ENCODE measurements at regions not wholly inside any gene's neighbourhood (a gene's known extent, or its start where the extent isn't known, plus 50 kb on each side); places are given as distances from the start of the nearest gene placed in this dataset.

- H3K27ac Mint-ChIP-seq = no peak overlapping the region
- H3K4me3 Mint-ChIP-seq = no peak overlapping the region
- H3K36me3 Mint-ChIP-seq = no peaks in the 10 kb centered on the region
- no peaks in the 10 kb centered on the region for H3K4me1 Mint-ChIP-seq
- no peaks in the 10 kb centered on the region for H3K27me3 Mint-ChIP-seq (ENCODE audit: low read depth)
- DNase-seq (ENCODE audit: low spot score in 2 of 2, unreplicated experiment in 2 of 2) = no peak
- H3K9me3 Mint-ChIP-seq = no peaks in the 10 kb centered on the region
- TF ChIP-seq, protein P1, sequence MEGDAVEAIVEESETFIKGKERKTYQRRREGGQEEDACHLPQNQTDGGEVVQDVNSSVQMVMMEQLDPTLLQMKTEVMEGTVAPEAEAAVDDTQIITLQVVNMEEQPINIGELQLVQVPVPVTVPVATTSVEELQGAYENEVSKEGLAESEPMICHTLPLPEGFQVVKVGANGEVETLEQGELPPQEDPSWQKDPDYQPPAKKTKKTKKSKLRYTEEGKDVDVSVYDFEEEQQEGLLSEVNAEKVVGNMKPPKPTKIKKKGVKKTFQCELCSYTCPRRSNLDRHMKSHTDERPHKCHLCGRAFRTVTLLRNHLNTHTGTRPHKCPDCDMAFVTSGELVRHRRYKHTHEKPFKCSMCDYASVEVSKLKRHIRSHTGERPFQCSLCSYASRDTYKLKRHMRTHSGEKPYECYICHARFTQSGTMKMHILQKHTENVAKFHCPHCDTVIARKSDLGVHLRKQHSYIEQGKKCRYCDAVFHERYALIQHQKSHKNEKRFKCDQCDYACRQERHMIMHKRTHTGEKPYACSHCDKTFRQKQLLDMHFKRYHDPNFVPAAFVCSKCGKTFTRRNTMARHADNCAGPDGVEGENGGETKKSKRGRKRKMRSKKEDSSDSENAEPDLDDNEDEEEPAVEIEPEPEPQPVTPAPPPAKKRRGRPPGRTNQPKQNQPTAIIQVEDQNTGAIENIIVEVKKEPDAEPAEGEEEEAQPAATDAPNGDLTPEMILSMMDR (IDR thresholded peaks at IDR 0.05; ENCODE audit: unreplicated experiment) = no peak
These were observed 581.5 kb upstream of the TMEM132C start for GRCh38 chr12:127685491-127685890.

DNA sequence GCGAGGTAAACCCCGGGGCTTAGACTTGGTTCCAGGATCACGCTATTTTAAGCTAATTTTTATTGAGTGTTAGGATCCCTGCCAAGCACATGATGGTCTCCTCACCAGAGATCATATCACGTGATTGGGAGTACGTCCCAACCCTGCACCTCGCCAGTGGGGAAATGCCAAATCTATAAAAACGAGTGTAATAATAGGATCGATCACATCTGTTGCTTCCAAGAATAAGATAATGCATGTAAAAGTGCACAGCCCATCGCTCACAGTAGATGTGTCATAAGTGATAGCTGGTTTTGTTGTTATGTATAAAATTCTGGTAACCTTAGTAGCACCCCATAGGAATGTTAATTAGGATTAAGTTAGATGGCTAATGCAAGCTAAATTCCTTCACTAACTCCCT, 581.0 kb upstream of the TMEM132C start:
- no peak for DNase-seq (ENCODE audit: low spot score in 2 of 2, unreplicated experiment in 2 of 2)
- Mint-ChIP-seq H3K4me1 (no peaks in the 10 kb centered on the region), H3K27me3 (ENCODE audit: low read depth) (no peaks in the 10 kb centered on the region), H3K27ac (no peak overlapping the region), H3K4me3 (no peak overlapping the region), H3K9me3 (no peaks in the 10 kb centered on the region), H3K36me3 (no peaks in the 10 kb centered on the region)
- TF ChIP-seq, protein P1 (IDR thresholded peaks at IDR 0.05; ENCODE audit: unreplicated experiment) = no peak

GRCh38 chr12:127687181-127687580, 579.8 kb upstream of the TMEM132C start:
- Mint-ChIP-seq H3K27ac (no peak overlapping the region), H3K9me3 (no peaks in the 10 kb centered on the region), H3K36me3 (no peaks in the 10 kb centered on the region), H3K27me3 (ENCODE audit: low read depth) (no peaks in the 10 kb centered on the region), H3K4me3 (no peak overlapping the region), H3K4me1 (no peaks in the 10 kb centered on the region)
- TF ChIP-seq, protein P1 (IDR thresholded peaks at IDR 0.05; ENCODE audit: unreplicated experiment) = no peak
- no peak for DNase-seq (ENCODE audit: low spot score in 2 of 2, unreplicated experiment in 2 of 2)

GRCh38 chr12:127688906-127689428, 578.0 kb upstream of the TMEM132C start:
- no peak overlapping the region for H3K27ac Mint-ChIP-seq
- no peak overlapping the region for H3K4me3 Mint-ChIP-seq
- DNase-seq (ENCODE audit: low spot score in 2 of 2, unreplicated experiment in 2 of 2) = no peak
- H3K4me1 Mint-ChIP-seq = no peaks in the 10 kb centered on the region
- TF ChIP-seq, protein P1 (IDR thresholded peaks at IDR 0.05; ENCODE audit: unreplicated experiment) = no peak
- H3K9me3 Mint-ChIP-seq = no peaks in the 10 kb centered on the region
- peaks cover 7% of the 10 kb centered on the region for H3K27me3 Mint-ChIP-seq (ENCODE audit: low read depth)
- H3K36me3 Mint-ChIP-seq = no peaks in the 10 kb centered on the region

DNA sequence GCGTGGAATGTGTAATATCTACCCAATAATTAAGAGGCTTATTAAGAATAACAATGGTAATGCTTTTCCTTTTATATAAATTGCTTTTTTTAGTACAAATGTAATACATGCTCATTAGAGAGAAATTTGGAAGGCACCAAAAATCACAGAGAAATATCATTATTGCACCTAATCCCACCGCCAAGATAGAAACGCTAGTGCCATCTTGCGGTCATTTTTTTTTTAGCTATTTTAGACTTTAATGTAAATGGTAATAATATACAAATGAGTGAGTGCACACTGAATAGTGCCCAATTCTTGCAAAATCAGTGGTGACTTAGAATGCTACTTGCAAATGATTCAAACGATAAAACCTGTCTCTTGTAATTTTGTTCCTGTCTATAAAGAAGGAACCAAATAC, 576.8 kb upstream of the TMEM132C start:
- no peak for DNase-seq (ENCODE audit: low spot score in 2 of 2, unreplicated experiment in 2 of 2)
- Mint-ChIP-seq H3K4me3 (no peak overlapping the region), H3K27ac (no peak overlapping the region), H3K9me3 (no peaks in the 10 kb centered on the region), H3K4me1 (no peaks in the 10 kb centered on the region), H3K27me3 (ENCODE audit: low read depth) (peaks cover 9% of the 10 kb centered on the region), H3K36me3 (no peaks in the 10 kb centered on the region)
- TF ChIP-seq, protein P1 (IDR thresholded peaks at IDR 0.05; ENCODE audit: unreplicated experiment) = no peak

DNA sequence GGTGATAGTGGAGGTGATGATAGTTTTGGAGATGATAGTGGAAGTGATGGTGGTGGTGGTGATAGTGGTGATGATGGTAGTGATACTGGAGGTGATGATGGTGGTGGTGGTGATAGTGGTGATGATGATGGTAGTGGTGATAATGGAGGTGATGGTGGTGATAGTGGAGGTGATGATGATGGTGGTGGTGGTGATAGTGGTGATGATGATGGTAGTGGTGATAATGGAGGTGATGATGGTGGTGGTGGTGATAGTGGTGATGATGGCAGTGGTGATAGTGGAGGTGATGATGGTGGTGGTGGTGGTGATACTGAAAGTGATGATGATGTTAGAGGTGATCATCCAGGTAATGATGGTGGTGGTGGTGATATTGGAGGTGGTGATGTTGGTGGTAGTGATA, 570.0 kb upstream of the TMEM132C start:
- no peak overlapping the region for H3K27ac Mint-ChIP-seq
- H3K9me3 Mint-ChIP-seq = peaks cover 3% of the 10 kb centered on the region
- TF ChIP-seq, protein P1 (IDR thresholded peaks at IDR 0.05; ENCODE audit: unreplicated experiment) = no peak
- H3K36me3 Mint-ChIP-seq = no peaks in the 10 kb centered on the region
- DNase-seq (ENCODE audit: low spot score in 2 of 2, unreplicated experiment in 2 of 2) = no peak
- H3K27me3 Mint-ChIP-seq (ENCODE audit: low read depth) = peaks cover 25% of the 10 kb centered on the region
- no peaks in the 10 kb centered on the region for H3K4me1 Mint-ChIP-seq
- H3K4me3 Mint-ChIP-seq = no peak overlapping the region

Data from mesothelial cell of epicardium (in vitro differentiated cells).